Uterus (tissue), 3 donors: ENCODE measurements at regions not wholly inside any gene's neighbourhood (a gene's known extent, or its start where the extent isn't known, plus 50 kb on each side); places are given as distances from the start of the nearest gene placed in this dataset.

Source experiments
- DNase-seq, 2 donors: peaks; one replicate each; pipeline ENCODE4 v3.0.0-alpha.2; 2019 to 2020
- H3K27ac ChIP-seq, 2 donors: fragments of 200-600 bp; sonication (generic); 1 replicate in 1 of 2; 2 replicates in 1 of 2; pipeline ENCODE4 v1.5.1; 2016 to 2018
- H3K27me3 ChIP-seq, 2 donors: fragments of 200-600 bp; sonication (generic); one replicate each; pipeline ENCODE4 v1.5.1; 2018 to 2019; ENCODE audit warnings: control low read depth in 1 of 2
- H3K36me3 ChIP-seq, 2 donors: fragments of 200-600 bp; sonication (generic); one replicate each; pipeline ENCODE4 v1.5.1; 2019; ENCODE audit warnings: control low read depth in 1 of 2
- H3K4me1 ChIP-seq, 2 donors: fragments of 200-600 bp; sonication (generic); one replicate each; pipeline ENCODE4 v1.5.1; 2018 to 2019; ENCODE audit warnings: control low read depth in 1 of 2
- H3K4me3 ChIP-seq, 2 donors: fragments of 200-600 bp; sonication (generic); 1 replicate in 1 of 2; 2 replicates in 1 of 2; pipeline ENCODE4 v1.5.1; 2018 to 2019; ENCODE audit warnings: mild to moderate bottlenecking in 1 of 2
- H3K9me3 ChIP-seq, 2 donors: fragments of 200-600 bp; sonication (generic); one replicate each; pipeline ENCODE4 v1.5.1; 2019; ENCODE audit warnings: control low read depth in 1 of 2
- CTCF ChIP-seq, 4 experiments: fragments of 200-600 bp in 2 of 4; fragments of 450-650 bp in 2 of 4; sonication (generic) in 2 of 4; IDR thresholded peaks; one replicate each; pipeline ENCODE4 v1.5.1; 2016 to 2019; ENCODE audit warnings: antibody characterized with exemption in 4 of 4, mild to moderate bottlenecking in 2 of 4, moderate library complexity in 1 of 4
- POLR2A ChIP-seq, 2 donors: fragments of 450-650 bp; IDR thresholded peaks; one replicate each; pipeline ENCODE4 v1.6.1; 2016; ENCODE audit warnings: antibody characterized with exemption in 2 of 2, mild to moderate bottlenecking in 1 of 2, moderate library complexity in 1 of 2
- intact Hi-C: fragments of 100-400 bp; cut with DNase I; formaldehyde crosslinking; loops from one replicate; pipeline ENCODE4 v1.15.1; 2023; ENCODE audit warnings: low total_unique reads
- donor health status: DM: yes; HTN: yes; CAD: no.

GRCh38 chr6:21970569-21971300 lies 326.1 kb downstream of the PRL start:
- intact Hi-C loops, result no loop called here
- H3K27ac ChIP-seq, result peak overlapping the region; percentile 58 to 59
- H3K27me3 ChIP-seq, result no peaks in the 10 kb centered on the region
- H3K9me3 ChIP-seq, result no peaks in the 10 kb centered on the region
- no peak overlapping the region for H3K4me3 ChIP-seq
- TF ChIP-seq POLR2A (IDR thresholded peaks at IDR 0.05) (no peak), CTCF (IDR thresholded peaks at IDR 0.05) (no peak)
- DNase-seq, result no peak
- H3K4me1 ChIP-seq, result no peaks in the 10 kb centered on the region
- no peaks in the 10 kb centered on the region for H3K36me3 ChIP-seq

- H3K4me1 ChIP-seq, result no peaks in the 10 kb centered on the region
- no peaks in the 10 kb centered on the region for H3K36me3 ChIP-seq
- H3K9me3 ChIP-seq, result no peaks in the 10 kb centered on the region
- H3K27me3 ChIP-seq, result no peaks in the 10 kb centered on the region
- H3K27ac ChIP-seq, result peak overlapping the region; percentile 58 to 59
- TF ChIP-seq CTCF (IDR thresholded peaks at IDR 0.05) (no peak), POLR2A (IDR thresholded peaks at IDR 0.05) (no peak)
- no peak for DNase-seq
- intact Hi-C loops, result no loop called here
- no peak overlapping the region for H3K4me3 ChIP-seq
These were observed 325.3 kb downstream of the PRL start for GRCh38 chr6:21971541-21971940.

- H3K4me1 ChIP-seq, result no peaks in the 10 kb centered on the region
- DNase-seq, result no peak
- intact Hi-C loops, result no loop called here
- TF ChIP-seq POLR2A (IDR thresholded peaks at IDR 0.05), result no peak
- no peak for TF ChIP-seq CTCF (IDR thresholded peaks at IDR 0.05)
- no peak overlapping the region for H3K4me3 ChIP-seq
- H3K36me3 ChIP-seq, result no peaks in the 10 kb centered on the region
- H3K9me3 ChIP-seq, result no peaks in the 10 kb centered on the region
- peak overlapping the region; percentile 58 to 59 for H3K27ac ChIP-seq
- H3K27me3 ChIP-seq, result no peaks in the 10 kb centered on the region
These were observed 324.3 kb downstream of the PRL start for GRCh38 chr6:21972516-21972915.

- DNase-seq, result no peak
- H3K9me3 ChIP-seq, result no peaks in the 10 kb centered on the region
- H3K27ac ChIP-seq, result no peak overlapping the region
- TF ChIP-seq CTCF (IDR thresholded peaks at IDR 0.05) (no peak), POLR2A (IDR thresholded peaks at IDR 0.05) (no peak)
- no peak overlapping the region for H3K4me3 ChIP-seq
- H3K36me3 ChIP-seq, result no peaks in the 10 kb centered on the region
- intact Hi-C loops, result no loop called here
- H3K4me1 ChIP-seq, result no peaks in the 10 kb centered on the region
- no peaks in the 10 kb centered on the region for H3K27me3 ChIP-seq
These were observed 319.5 kb downstream of the PRL start for GRCh38 chr6:21977346-21977745.

- TF ChIP-seq POLR2A (IDR thresholded peaks at IDR 0.05) (no peak), CTCF (IDR thresholded peaks at IDR 0.05) (no peak)
- no peak for DNase-seq
- intact Hi-C loops, result no loop called here
- Histone ChIP-seq H3K4me1 (no peaks in the 10 kb centered on the region), H3K27me3 (no peaks in the 10 kb centered on the region), H3K4me3 (no peak overlapping the region), H3K36me3 (no peaks in the 10 kb centered on the region), H3K27ac (no peak overlapping the region), H3K9me3 (no peaks in the 10 kb centered on the region)
These were observed 315.5 kb downstream of the PRL start for GRCh38 chr6:21981235-21981833.
